ENCODE measurements at regions not wholly inside any gene's neighbourhood (a gene's known extent, or its start where the extent isn't known, plus 50 kb on each side); places are given as distances from the start of the nearest gene placed in this dataset.

GRCh38 chr6:66851930-66852329 is 1144.9 kb upstream of the EYS start:
- DNase-seq, result no peak

- DNase-seq, result no peak
Observed at GRCh38 chr6:66849843-66850242, 1142.8 kb upstream of the EYS start.

GRCh38 chr6:66848244-66848953 is 1141.4 kb upstream of the EYS start:
- DNase-seq, result no peak

- no peak for DNase-seq
Observed at GRCh38 chr6:66838764-66839163, 1131.7 kb upstream of the EYS start.

- no peak for DNase-seq
Observed at GRCh38 chr6:66825539-66825938, 1118.5 kb upstream of the EYS start.

- no peak for DNase-seq
Observed at GRCh38 chr6:66814156-66814555, 1107.1 kb upstream of the EYS start.

- no peak for DNase-seq
Observed at GRCh38 chr6:66808771-66809170, 1101.7 kb upstream of the EYS start.

- no peak for DNase-seq
Observed at GRCh38 chr6:66796987-66797386, 1090.0 kb upstream of the EYS start.

GRCh38 chr6:66788579-66788978 is 1081.6 kb upstream of the EYS start:
- no peak for DNase-seq

GRCh38 chr6:66772800-66773199 is 1065.8 kb upstream of the EYS start:
- DNase-seq, result peak in 1 of 51 donors; percentile 3

- DNase-seq, result no peak
Observed at GRCh38 chr6:66771626-66772025, 1064.6 kb upstream of the EYS start.

- DNase-seq, result no peak
Observed at GRCh38 chr6:66751630-66752029, 1044.6 kb upstream of the EYS start.

- no peak for DNase-seq
Observed at GRCh38 chr6:66740346-66740745, 1033.3 kb upstream of the EYS start.

- DNase-seq, result no peak
Observed at GRCh38 chr6:66735106-66735890, 1028.3 kb upstream of the EYS start.

GRCh38 chr6:66731310-66731709 is 1024.3 kb upstream of the EYS start:
- no peak for DNase-seq

GRCh38 chr6:66725670-66726069 is 1018.6 kb upstream of the EYS start:
- DNase-seq, result no peak

GRCh38 chr6:66717801-66718200 is 1010.8 kb upstream of the EYS start:
- no peak for DNase-seq

GRCh38 chr6:66699385-66699784 is 992.4 kb upstream of the EYS start:
- no peak for DNase-seq

- no peak for DNase-seq
Observed at GRCh38 chr6:66689608-66690007, 982.6 kb upstream of the EYS start.

GRCh38 chr6:66687611-66688140 is 980.6 kb upstream of the EYS start:
- DNase-seq, result no peak

GRCh38 chr6:66675906-66676305 is 968.9 kb upstream of the EYS start:
- no peak for DNase-seq

- DNase-seq, result no peak
Observed at GRCh38 chr6:66664112-66664511, 957.1 kb upstream of the EYS start.
